ENCODE measurements at regions not wholly inside any gene's neighbourhood (a gene's known extent, or its start where the extent isn't known, plus 50 kb on each side); places are given as distances from the start of the nearest gene placed in this dataset.

DNA sequence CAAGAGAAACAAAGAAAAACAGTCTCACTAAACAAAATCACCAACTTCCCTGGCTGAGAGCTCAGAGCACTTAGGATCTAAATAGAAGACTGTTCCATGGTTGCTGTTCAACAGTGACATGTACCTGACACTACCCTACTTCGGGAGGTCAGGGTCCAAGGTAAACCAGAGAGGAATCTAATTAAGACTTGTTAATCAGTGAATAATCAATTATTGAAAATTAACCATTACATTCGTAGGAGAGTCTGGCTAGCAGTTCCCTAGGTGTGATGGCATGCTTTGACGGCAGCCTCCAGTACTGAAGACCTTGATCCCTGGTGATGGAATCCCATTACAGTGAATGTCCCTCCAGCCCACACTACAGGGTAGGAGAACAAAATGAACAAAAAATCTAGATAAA lies 154.0 kb upstream of the AFDN start:
- DNase-seq (ENCODE audit: extremely low read depth, low read depth, low spot score), result no peak

DNA sequence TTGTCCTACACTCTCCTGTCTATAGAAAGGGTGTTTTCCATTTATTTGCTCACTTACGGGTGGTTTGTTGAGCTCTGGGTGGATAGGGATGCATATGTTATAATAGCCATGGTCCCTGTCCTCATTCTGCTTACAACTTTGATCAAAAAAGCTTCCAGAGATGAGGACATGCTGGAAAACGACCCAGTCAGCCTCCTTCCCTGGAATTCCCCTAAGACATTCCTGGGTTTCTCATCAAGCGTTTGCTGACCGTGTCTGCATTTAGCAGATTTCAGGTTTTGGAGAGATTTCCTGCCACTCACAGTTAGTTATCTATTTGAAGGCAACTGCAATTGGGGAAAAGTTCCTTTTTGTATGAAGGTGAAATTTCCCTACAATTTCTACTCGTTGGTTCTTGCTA lies 152.8 kb upstream of the AFDN start:
- DNase-seq (ENCODE audit: extremely low read depth, low read depth, low spot score), result no peak

DNA sequence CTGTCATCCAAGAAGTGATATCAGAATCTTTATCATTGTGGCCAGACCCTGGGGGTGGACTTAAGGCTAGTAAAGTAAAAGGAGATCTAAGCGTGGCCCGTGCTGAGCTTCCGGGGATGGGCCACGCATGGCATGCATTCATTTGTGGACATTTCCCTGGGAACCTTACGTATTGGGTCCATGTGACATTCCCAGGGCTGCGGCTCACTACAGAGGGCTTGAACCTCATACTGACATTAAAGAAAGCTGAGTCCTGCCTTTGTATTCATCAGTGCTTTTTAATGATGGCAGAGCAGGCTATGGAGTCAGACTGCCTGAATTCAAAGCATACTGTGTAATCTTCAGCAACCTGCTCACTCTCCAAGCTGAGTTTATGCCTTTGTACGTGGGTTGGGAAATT lies 152.2 kb upstream of the AFDN start:
- no peak for DNase-seq (ENCODE audit: extremely low read depth, low read depth, low spot score)

DNA sequence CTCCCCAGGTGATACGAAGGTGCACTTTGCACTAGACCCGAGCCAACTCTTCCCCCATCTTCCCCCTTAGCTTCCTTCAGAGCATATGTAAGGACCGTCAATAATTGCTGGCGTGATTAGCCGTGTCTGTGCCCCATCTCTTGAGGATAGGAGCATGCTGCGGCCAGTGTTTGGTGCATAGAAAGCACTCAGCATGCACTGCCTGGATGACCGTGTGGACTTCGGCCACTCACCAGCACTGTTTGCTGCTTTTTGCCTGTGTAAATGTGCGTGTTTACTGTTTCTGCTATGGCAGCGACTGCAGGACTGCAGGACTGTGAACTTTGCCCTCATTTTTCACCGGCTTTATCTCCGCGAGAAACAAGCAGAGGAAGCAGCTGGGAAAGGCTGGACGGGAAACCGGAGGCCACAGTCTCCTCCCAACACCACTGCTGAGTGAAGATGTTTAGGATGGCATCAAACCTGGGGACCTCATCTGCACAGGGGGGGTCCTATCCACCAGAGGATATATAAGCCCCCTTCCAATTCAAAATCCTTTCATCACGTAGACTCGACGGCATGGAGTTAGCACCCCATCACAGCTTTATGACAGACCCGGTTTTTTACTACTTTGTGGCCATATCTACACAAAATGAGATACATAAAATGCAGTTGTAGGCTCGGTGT lies 150.6 kb upstream of the AFDN start:
- no peak for DNase-seq (ENCODE audit: extremely low read depth, low read depth, low spot score)

DNA sequence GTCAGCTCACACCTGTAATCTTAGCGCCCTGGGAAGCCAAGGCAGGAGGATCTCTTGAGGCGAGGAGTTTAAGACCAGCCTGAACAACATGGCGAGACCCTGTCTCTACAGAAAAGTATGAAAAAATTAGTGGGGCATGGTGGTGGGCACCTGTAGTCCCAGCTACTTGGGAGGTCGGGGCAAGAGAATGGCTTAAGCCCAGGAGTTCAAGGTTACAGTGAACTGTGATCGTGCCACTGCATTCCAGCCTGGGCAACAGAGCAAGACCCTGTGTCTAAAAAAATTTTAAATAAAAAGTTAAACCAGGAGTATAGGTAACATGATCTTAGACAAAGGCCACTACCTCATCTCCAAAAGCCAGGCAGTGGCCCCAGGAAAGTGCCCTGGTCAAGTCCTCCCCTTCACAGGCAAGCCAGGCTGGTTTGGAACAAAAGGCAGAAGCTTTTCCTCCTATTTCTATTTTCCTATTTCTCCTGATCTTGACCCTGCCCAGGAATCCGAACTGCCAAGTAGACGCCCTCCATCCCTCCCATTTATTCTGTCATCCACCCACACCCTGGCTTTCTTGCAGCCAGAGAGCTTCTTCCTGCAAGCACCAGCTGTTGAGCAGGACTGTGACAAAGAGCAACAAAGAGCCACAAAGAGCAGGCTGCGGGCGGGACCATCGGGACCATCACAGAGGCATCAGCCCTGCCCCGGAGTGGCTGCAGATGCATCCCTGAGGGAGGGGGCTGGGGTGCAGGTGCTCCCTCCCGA lies 149.9 kb upstream of the AFDN start:
- no peak for DNase-seq (ENCODE audit: extremely low read depth, low read depth, low spot score)

DNA sequence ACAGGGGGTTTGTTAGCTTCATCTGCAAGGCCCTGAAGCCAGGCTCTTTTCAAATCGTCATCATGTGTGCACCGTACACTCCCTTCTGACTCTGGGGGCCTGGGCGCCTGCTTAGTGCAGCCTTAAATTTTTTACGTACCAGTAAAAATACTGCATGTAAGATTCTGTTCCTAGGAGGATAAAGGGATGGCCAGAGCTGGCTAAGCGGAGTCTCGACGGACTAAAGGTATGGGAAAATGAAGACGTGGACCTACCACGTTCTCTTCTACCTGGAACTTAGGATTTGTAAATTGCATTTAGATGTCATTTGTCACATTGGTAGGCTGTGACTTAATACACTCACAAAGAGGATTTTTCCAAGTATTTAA lies 149.3 kb upstream of the AFDN start:
- no peak for DNase-seq (ENCODE audit: extremely low read depth, low read depth, low spot score)

DNA sequence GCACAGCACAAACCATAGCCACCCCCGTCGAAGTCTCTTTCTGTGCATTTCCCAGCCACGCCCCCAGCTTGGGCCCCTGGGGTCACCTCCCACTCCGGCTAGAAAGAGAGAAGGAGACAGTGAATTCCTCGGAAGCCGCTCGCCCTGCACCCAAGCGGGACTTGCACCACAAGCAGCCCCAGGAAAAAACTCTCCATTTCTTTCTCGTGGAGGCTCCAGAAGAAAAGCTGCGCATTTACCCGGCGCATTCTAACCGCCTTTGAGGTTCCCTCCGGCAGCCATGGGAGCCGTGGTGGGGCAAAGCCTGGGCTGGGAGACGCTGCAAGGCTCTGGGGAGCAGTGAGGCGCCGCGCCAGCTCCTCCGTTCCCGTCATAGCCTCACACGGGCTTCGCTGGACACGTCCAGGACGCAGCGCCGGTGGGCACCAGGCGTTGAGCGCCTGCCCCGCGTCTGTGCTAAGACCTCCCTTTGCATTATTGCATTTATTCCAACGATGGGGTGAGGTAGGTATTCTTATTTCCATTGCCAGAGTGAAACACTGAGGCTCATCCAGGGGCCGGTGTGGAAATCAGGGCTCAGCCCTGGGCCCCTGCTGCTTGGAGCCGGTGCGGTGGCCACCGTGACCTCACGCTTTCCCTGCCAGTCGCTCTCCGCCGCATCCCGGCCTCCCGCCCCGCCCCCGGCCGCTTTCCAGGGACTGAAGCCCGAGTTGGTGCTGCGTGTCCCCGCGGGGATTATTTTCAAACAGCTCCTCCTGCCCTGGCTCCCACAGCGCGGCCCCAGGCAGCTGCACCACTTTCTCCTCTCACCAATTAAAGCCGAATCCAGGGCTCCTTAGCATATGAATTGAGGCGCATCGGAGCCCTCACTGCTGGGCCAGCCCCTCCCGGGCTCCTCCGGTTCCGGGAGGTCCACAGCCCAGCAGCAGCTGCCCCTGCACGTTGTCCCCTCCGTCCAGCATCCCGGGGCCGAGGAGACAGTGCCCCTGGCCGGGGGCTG lies 148.3 kb upstream of the AFDN start:
- no peak for DNase-seq (ENCODE audit: extremely low read depth, low read depth, low spot score)

DNA sequence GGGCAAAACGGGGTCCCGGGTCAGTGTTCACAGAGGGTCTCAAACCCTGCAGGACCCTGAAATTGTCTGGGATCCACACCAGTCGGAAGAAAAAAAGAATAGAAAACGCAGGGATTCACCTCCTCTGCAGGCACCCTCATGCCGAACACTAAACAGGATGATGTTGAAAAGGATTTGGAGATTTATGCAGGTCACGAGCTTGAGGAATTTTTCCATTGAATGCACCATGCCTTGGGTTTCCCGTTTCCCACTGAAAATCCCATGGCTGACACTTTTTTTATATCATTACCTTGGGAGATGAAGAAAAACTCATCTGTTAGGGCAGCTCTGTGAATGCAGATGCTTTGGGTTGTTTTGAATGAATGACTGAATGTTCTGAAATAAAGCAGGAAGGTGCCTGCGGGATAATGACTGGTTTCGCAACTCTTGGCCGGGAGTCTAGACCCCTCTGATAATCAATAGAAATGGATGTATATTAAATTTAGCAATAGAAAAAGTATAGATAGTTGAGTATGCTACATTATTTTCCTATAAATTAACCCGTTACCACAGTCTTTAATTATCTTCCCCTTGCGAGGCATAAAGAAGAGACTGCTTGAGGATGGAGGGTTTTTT lies 147.5 kb upstream of the AFDN start:
- DNase-seq (ENCODE audit: extremely low read depth, low read depth, low spot score), result no peak

DNA sequence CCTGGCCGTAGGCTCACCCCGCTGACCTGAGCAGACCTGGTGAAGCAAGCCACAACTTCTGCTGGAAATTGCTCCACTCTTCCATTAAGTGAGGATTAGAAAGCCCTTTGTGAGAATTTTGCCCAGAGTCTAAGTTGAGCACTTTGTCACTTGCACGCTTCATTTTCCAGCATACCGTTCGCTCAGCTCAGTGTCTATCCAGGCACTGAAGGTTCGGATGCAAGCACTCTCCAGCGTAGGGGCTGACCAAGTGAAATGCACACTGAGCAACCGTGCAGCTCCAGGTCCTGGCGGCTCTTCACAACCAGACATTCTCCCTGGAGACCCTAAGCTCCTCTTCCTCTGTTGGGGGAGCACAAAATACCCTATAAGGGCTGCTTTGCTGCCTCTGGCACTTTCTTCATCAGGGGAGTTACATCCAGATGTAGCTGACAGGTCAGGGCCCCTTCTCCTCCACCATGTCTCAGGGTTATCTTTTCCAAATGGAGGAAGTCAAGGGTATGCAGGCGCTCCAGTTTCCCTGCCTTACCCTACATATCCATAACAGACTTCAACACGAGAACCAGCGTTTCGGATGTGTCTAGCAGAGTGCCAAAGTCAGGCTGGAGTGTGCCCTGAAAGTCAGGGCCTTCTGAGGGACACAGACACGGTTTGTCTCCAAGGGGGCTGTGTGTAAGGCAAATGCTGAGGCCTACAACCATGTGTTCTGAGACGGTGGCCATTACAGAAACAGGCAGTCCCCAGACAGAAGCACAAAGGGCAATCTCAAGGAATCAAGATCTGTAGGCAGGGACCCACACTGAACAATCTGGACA lies 146.7 kb upstream of the AFDN start:
- no peak for DNase-seq (ENCODE audit: extremely low read depth, low read depth, low spot score)

DNA sequence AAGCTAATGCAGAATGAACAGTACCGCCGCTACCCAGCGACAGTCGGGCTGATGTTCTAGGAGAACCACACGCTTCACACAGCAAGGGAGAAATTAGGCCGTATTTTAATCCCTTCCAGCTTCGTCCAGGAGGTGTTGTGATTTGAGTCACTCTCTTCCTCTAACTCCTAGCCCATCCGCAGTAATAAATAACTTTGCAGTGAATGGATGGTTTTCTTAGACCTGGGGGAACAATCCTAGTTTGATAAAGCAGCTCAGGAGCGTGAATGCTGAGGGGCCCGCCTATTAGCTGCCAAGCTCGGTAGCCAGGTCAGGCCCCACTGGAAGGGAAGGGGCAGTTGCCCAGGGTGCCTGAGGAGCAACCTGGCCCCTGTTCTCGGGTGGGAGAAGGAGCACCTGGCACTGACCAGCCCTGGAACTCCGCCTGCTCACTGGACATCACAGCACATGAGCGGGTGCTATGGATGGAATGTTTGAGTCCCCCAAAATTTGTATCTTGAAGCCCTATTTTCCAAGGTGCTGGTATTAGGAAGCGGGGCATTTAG lies 146.0 kb upstream of the AFDN start:
- DNase-seq (ENCODE audit: extremely low read depth, low read depth, low spot score), result no peak

DNA sequence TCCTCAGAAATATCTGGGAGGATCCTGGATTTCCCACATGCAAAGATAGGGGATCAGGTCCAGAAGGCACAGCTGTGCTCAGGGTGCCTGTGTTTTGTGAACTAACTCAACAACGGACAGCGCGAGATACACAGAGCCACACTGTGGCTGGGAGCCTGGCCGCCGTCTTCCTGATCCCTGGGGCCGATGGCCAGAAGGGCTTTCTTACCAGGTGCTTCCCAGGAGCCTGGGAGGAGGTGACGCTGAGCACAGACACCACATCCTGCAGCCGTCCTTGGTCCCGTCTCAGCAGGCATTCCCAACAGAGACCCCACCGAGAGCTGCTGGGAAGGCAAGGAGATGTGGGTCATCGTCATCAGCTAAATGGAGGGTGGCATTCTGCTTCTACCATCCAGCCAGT lies 144.6 kb upstream of the AFDN start:
- DNase-seq (ENCODE audit: extremely low read depth, low read depth, low spot score), result no peak

DNA sequence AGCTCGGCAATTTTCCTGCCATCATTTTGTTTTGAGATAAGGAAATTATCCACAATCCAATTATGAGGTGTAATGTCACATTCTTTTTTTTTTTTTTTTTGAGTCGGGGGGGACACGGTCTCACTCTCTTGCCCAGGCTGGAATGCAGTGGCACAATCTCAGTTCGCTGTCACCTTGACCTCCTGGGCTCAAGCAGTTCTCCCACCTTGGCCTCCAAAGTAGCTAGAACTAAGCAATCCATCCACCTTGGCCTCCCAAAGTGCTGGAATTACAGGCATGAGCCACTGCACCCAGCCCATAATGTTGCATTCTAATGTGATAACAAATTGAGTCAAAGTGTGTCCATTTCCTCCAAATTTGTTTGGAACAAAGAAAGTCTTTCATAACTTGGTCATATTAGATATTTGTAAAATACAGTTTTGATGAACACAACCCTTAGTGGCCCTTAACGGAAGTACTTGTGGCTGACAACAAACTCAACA lies 144.1 kb upstream of the AFDN start:
- DNase-seq (ENCODE audit: extremely low read depth, low read depth, low spot score), result no peak

DNA sequence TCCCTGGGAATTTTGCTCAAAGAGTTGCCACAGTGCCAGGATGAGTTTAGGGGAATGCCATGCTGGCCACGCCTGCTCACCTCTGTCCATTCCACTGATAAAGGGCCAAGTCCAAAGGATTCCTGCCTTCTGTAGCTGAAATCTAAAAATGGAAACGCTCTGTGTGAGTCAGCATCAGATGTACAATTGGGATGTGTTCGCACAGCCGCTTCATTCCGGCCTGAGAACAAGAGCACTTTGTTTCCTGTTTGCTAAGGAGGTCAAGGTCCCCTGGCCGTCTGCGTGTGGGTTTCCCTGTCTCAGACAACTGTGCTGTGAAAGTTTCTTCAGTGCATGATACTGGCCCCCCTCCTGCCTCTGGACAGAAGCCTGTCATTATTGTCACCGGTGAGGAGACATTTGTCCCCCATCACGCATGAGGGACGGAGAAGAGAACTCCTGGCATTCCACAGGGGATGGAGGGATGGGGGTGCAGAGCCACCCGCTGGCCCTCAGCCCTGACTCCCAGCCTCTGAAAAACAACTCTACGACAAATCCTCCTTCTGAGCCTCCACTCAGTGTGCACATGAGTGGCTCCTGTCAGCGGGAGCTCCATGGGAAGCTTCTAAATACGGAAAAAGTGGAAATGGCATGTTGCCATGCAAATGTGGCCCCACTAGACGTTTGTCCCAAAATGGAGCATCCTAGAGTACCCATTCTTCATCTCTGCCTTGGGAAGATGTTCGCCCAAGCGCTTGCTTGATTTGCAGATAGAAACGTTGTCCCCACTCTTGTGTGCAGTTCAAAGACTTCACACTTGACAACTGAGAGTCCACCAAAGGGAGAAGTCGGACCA lies 143.5 kb upstream of the AFDN start:
- DNase-seq (ENCODE audit: extremely low read depth, low read depth, low spot score), result peak; percentile 86

DNA sequence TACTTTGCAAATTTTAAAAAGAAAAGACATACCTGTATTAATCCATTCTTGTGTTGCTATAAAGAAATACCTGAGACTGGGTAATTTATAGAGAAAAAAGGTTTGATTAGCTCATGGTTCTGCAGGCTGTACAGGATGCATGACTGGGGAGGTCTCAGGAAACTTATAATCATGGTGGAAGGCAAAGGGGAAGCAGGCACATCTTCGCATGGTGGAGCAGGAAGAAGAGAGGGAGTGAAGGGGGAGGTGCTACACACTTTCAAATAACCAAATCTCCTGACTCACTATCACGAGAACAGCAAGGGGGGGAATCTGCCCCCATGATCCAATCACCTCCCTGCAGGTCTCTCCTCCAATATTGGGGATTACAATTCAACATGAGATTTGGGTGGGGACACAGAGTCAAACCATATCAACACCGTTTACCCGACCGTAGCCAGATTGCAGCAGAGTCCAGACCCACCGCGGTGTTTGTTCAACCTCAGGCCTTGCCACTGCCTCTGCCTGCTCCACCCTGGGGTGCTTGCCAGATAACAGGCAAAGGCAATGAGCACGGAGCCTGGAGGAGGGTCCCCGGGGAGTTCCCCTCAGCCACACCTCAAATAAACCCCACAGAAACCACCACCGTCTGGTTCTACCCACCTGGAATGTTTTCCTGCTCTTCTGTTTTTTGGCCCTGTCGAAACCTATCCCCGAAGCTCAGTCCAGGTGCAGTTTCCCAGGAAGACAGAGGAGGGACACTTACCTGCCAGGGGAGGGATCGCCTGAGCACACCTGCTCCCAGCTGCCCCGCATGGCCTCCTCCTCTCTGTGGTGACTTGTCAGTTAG lies 142.2 kb upstream of the AFDN start:
- no peak for DNase-seq (ENCODE audit: extremely low read depth, low read depth, low spot score)

DNA sequence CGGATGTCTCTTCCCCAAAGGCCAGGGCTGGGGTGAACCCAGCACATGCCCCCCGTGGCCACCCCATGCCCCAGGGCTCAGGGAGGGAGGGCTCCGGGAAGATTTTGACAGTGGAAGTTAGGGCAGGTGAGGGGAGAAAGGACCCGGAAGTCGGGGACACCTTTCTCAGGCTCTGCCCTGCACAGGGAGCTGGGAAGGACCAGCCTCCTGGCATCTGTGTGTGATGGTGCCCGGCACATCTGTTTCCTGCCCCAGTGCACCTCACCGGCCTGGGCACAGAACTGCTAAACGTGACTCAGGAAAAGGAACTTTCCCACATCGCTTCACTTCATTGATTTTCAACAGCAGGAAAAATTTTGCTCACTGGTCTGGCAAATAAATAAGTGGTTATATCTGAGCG lies 141.1 kb upstream of the AFDN start:
- DNase-seq (ENCODE audit: extremely low read depth, low read depth, low spot score), result no peak

DNA sequence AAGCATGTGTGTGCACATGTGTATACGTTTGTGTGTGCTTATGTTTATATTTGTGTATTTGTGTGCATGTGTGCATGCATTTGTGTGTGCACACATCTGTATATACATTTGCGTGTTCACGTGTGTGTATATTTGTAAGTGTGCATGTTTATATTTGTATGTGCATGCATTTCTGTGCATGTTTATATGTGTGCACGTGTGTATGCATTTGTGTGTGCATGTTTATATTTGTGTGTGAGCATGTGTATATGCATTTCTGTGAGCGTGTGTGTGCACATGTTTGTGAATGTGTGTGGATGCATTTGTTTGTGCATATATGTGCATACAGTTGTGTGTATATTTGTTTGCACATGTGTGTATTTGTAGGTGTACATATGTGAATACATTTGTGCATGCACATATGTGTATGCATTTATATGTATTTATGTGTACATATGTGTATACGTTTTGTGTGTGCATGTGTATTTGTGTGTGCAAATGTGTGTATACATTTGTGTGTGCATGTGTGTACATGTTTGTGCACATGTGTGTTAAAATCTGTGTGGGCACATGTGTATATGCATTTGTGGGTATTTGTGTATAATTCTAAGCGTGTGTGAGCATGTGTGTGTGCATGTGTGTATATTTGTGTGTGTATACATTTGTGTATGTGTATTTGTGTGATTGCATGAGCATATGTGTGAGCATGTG lies 140.4 kb upstream of the AFDN start:
- DNase-seq (ENCODE audit: extremely low read depth, low read depth, low spot score), result no peak

DNA sequence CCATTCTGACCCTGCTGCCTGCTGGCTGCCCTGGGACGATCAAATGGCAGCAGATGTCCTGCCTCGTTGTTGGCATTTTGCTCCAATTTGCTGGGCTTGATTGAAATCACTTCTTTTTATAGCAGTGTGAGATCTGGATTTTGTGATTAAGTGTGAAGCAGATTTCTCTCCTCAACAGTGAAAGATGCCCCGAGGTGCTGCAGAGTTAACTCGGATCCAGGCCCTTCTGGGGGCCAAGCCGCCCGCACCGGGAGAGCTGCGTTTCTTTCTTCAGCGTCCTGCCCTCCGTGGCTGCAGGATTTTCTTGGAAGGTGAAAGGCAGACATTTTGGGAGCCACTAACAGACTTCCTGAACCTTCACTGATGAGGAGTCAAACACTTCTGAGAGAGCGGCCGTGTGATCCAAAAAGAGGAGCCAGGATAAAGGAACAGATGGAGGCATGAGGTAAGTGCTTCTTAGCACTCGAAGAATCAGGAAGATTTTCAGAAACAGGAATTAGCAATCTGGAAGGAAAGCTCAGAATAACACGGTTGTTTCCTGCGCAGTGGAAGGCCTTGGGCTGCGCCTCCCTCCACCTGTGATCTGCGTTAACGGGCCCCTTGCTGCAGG lies 139.5 kb upstream of the AFDN start:
- no peak for DNase-seq (ENCODE audit: extremely low read depth, low read depth, low spot score)

Measured in glomerular endothelial cell (primary cell).